Mesenchymal stem cell (in vitro differentiated cells and primary cell): ENCODE measurements at regions not wholly inside any gene's neighbourhood (a gene's known extent, or its start where the extent isn't known, plus 50 kb on each side); places are given as distances from the start of the nearest gene placed in this dataset.

Experiments used
- DNase-seq: peaks from one replicate; pipeline ENCODE4 v3.0.0-alpha.2; 2013
- H2AFZ ChIP-seq: one replicate; pipeline ENCODE4 v1.6.1; 2013; ENCODE audit warnings: low read depth, mild to moderate bottlenecking, control low read depth, inconsistent platforms, low read length, moderate library complexity
- H2AK5ac ChIP-seq: 2 replicates; pipeline ENCODE4 v1.6.1; 2013; ENCODE audit warnings: low read length, moderate library complexity, mild to moderate bottlenecking, inconsistent platforms; ENCODE audit not compliant: severe bottlenecking
- H2BK120ac ChIP-seq: one replicate; pipeline ENCODE4 v1.6.1; 2013; ENCODE audit warnings: low read depth, mild to moderate bottlenecking, inconsistent platforms, low read length, moderate library complexity
- H2BK12ac ChIP-seq, 2 experiments: one replicate each; pipeline ENCODE4 v1.6.1; 2013; ENCODE audit warnings: inconsistent platforms in 2 of 2, low read length in 2 of 2, mild to moderate bottlenecking in 2 of 2, moderate library complexity in 2 of 2, control low read depth in 1 of 2
- H2BK15ac ChIP-seq: one replicate; pipeline ENCODE4 v1.6.1; 2013; ENCODE audit warnings: mild to moderate bottlenecking, low read depth, inconsistent platforms; ENCODE audit not compliant: poor library complexity, severe bottlenecking
- H2BK5ac ChIP-seq: 2 replicates; pipeline ENCODE4 v1.6.1; 2013; ENCODE audit warnings: low read depth, mild to moderate bottlenecking, low read length, control low read depth, inconsistent platforms; ENCODE audit not compliant: poor library complexity, severe bottlenecking
- H3K14ac ChIP-seq, 2 experiments: one replicate each; pipeline ENCODE4 v1.6.1; 2013; ENCODE audit warnings: inconsistent platforms in 2 of 2, low read length in 2 of 2, control low read depth in 1 of 2, mild to moderate bottlenecking in 1 of 2, moderate library complexity in 1 of 2
- H3K18ac ChIP-seq, 2 experiments: one replicate each; pipeline ENCODE4 v1.6.1; 2013; ENCODE audit warnings: inconsistent platforms in 2 of 2, low read length in 2 of 2, control low read depth in 1 of 2, low read depth in 1 of 2, mild to moderate bottlenecking in 1 of 2
- H3K23ac ChIP-seq, 2 experiments: one replicate each; pipeline ENCODE4 v1.6.1; 2013; ENCODE audit warnings: inconsistent platforms in 2 of 2, low read length in 2 of 2, mild to moderate bottlenecking in 2 of 2, moderate library complexity in 2 of 2, control low read depth in 1 of 2
- H3K27ac ChIP-seq: 2 replicates; pipeline ENCODE4 v1.5.1; 2013; ENCODE audit warnings: mild to moderate bottlenecking, moderate library complexity, low read length, control low read depth, inconsistent platforms; ENCODE audit not compliant: poor library complexity, severe bottlenecking
- H3K27me3 ChIP-seq, 2 experiments: 2 replicates each; pipeline versions ENCODE4 v1.6.1 to v1.7.0; 2013; ENCODE audit warnings: low read length in 2 of 2, mild to moderate bottlenecking in 2 of 2, moderate library complexity in 2 of 2, control low read depth in 1 of 2, inconsistent platforms in 1 of 2; ENCODE audit not compliant: control insufficient read depth in 1 of 2, insufficient read depth in 1 of 2
- H3K36me3 ChIP-seq, 2 experiments: 2 replicates each; pipeline versions ENCODE4 v1.6.1 to v1.7.0; 2013; ENCODE audit warnings: low read length in 2 of 2, control low read depth in 1 of 2, inconsistent platforms in 1 of 2, low read depth in 1 of 2, mild to moderate bottlenecking in 1 of 2; ENCODE audit not compliant: insufficient read depth in 2 of 2, control insufficient read depth in 1 of 2
- H3K4ac ChIP-seq, 2 experiments: one replicate each; pipeline ENCODE4 v1.6.1; 2013; ENCODE audit warnings: inconsistent platforms in 2 of 2, low read length in 2 of 2, mild to moderate bottlenecking in 2 of 2, moderate library complexity in 2 of 2, control low read depth in 1 of 2, low read depth in 1 of 2
- H3K4me1 ChIP-seq: 2 replicates; pipeline ENCODE4 v1.6.1; 2013; ENCODE audit warnings: low read depth, low read length, control low read depth; ENCODE audit not compliant: control insufficient read depth, insufficient read depth
- H3K4me2 ChIP-seq: 2 replicates; pipeline ENCODE4 v1.6.1; 2013; ENCODE audit warnings: low read length, mild to moderate bottlenecking, inconsistent platforms; ENCODE audit not compliant: poor library complexity, severe bottlenecking
- H3K4me3 ChIP-seq, 2 experiments: 2 replicates each; pipeline versions ENCODE4 v1.5.1 to v1.7.0; 2013; ENCODE audit warnings: low read length in 2 of 2, mild to moderate bottlenecking in 2 of 2, control low read depth in 1 of 2, low read depth in 1 of 2; ENCODE audit not compliant: insufficient read depth in 1 of 2
- H3K79me1 ChIP-seq: replicated peaks from 2 replicates; pipeline ENCODE4 v1.6.1; 2013; ENCODE audit warnings: mild to moderate bottlenecking, control low read depth, low read length, inconsistent platforms; ENCODE audit not compliant: poor library complexity, severe bottlenecking
- H3K9ac ChIP-seq: 2 replicates; pipeline ENCODE4 v1.7.0; 2013; ENCODE audit warnings: mild to moderate bottlenecking, low read length, moderate library complexity
- H3K9me3 ChIP-seq: 2 replicates; pipeline ENCODE4 v1.7.0; 2013; ENCODE audit warnings: mild to moderate bottlenecking, low read length; ENCODE audit not compliant: control insufficient read depth
- H4K8ac ChIP-seq: one replicate; pipeline ENCODE4 v1.6.1; 2013; ENCODE audit warnings: inconsistent platforms, mild to moderate bottlenecking, low read length, moderate library complexity
- H4K91ac ChIP-seq: one replicate; pipeline ENCODE4 v1.6.1; 2013; ENCODE audit warnings: mild to moderate bottlenecking, low read length, inconsistent platforms
- WGBS: methylation state at CpG from one replicate; pipeline ENCODE4 v1.1.7; 2013; ENCODE audit warnings: mixed read lengths; 5-methylcytosine and 5-hydroxymethylcytosine counted together

- H3K4me1 ChIP-seq = no peaks in the 10 kb centered on the region
- no peak overlapping the region for H3K9ac ChIP-seq
- no peak overlapping the region for H3K18ac ChIP-seq
- no peak overlapping the region for H2BK15ac ChIP-seq
- no peak overlapping the region for H3K23ac ChIP-seq
- no peak overlapping the region for H4K8ac ChIP-seq
- H2AFZ ChIP-seq = no peak overlapping the region
- DNase-seq = no peak
- H2BK120ac ChIP-seq = no peak overlapping the region
- no peak overlapping the region for H3K27ac ChIP-seq
- WGBS = 91% methylated on average over 10 of the region's 10 CpGs
- no peak overlapping the region for H3K14ac ChIP-seq
- H3K79me1 ChIP-seq = no peaks in the 10 kb centered on the region
- no peak overlapping the region for H2BK5ac ChIP-seq
- no peak overlapping the region for H2AK5ac ChIP-seq
- H2BK12ac ChIP-seq = no peak overlapping the region
- H3K4ac ChIP-seq = no peak overlapping the region
- H3K4me3 ChIP-seq = no peak overlapping the region
- H3K27me3 ChIP-seq = no peaks in the 10 kb centered on the region
- no peak overlapping the region for H4K91ac ChIP-seq
- H3K4me2 ChIP-seq = no peak overlapping the region
- no peaks in the 10 kb centered on the region for H3K36me3 ChIP-seq
- H3K9me3 ChIP-seq = no peaks in the 10 kb centered on the region
Observed at GRCh38 chr3:188085584-188086560, 68.1 kb upstream of the LPP start.

GRCh38 chr3:188088948-188089685, 64.8 kb upstream of the LPP start:
- DNase-seq = no peak
- no peaks in the 10 kb centered on the region for H3K36me3 ChIP-seq
- WGBS = 86% methylated on average over 4 of the region's 4 CpGs

GRCh38 chr3:188090620-188091309, 63.2 kb upstream of the LPP start:
- no peak overlapping the region for H2BK12ac ChIP-seq
- DNase-seq = no peak
- no peak overlapping the region for H3K4ac ChIP-seq
- no peaks in the 10 kb centered on the region for H3K4me1 ChIP-seq
- H2BK120ac ChIP-seq = no peak overlapping the region
- no peak overlapping the region for H3K14ac ChIP-seq
- 92% methylated on average over 10 of the region's 10 CpGs for WGBS
- no peaks in the 10 kb centered on the region for H3K9me3 ChIP-seq
- H2BK5ac ChIP-seq = no peak overlapping the region
- no peak overlapping the region for H3K9ac ChIP-seq
- no peak overlapping the region for H4K8ac ChIP-seq
- no peak overlapping the region for H4K91ac ChIP-seq
- no peak overlapping the region for H3K27ac ChIP-seq
- no peak overlapping the region for H3K4me3 ChIP-seq
- no peak overlapping the region for H3K23ac ChIP-seq
- H3K79me1 ChIP-seq = no peaks in the 10 kb centered on the region
- H2BK15ac ChIP-seq = no peak overlapping the region
- no peaks in the 10 kb centered on the region for H3K36me3 ChIP-seq
- H2AK5ac ChIP-seq = no peak overlapping the region
- H3K18ac ChIP-seq = no peak overlapping the region
- no peaks in the 10 kb centered on the region for H3K27me3 ChIP-seq
- H2AFZ ChIP-seq = no peak overlapping the region
- H3K4me2 ChIP-seq = no peak overlapping the region

More at GRCh38 chr3:188088948-188089685, 64.8 kb upstream of the LPP start:
- H3K4me1 ChIP-seq = no peaks in the 10 kb centered on the region
- no peaks in the 10 kb centered on the region for H3K27me3 ChIP-seq
- H3K9ac ChIP-seq = no peak overlapping the region
- H2BK12ac ChIP-seq = no peak overlapping the region
- H3K18ac ChIP-seq = no peak overlapping the region
- no peak overlapping the region for H4K8ac ChIP-seq
- no peak overlapping the region for H3K4ac ChIP-seq
- H3K4me2 ChIP-seq = no peak overlapping the region
- H2BK5ac ChIP-seq = no peak overlapping the region
- no peak overlapping the region for H2BK15ac ChIP-seq
- H2AK5ac ChIP-seq = no peak overlapping the region
- no peak overlapping the region for H2AFZ ChIP-seq
- no peak overlapping the region for H3K4me3 ChIP-seq
- H3K79me1 ChIP-seq = no peaks in the 10 kb centered on the region
- H2BK120ac ChIP-seq = no peak overlapping the region
- H4K91ac ChIP-seq = no peak overlapping the region
- H3K27ac ChIP-seq = no peak overlapping the region
- H3K14ac ChIP-seq = no peak overlapping the region
- H3K23ac ChIP-seq = no peak overlapping the region
- H3K9me3 ChIP-seq = no peaks in the 10 kb centered on the region

- Histone ChIP-seq H2AFZ (no peak overlapping the region), H3K14ac (no peak overlapping the region), H3K27ac (no peak overlapping the region), H3K4me1 (no peaks in the 10 kb centered on the region), H3K4ac (no peak overlapping the region), H3K27me3 (no peaks in the 10 kb centered on the region), H4K91ac (no peak overlapping the region), H2AK5ac (no peak overlapping the region), H3K36me3 (no peaks in the 10 kb centered on the region), H3K4me2 (no peak overlapping the region), H3K4me3 (no peak overlapping the region), H3K23ac (no peak overlapping the region), H2BK5ac (no peak overlapping the region), H3K9me3 (no peaks in the 10 kb centered on the region), H3K18ac (no peak overlapping the region), H3K9ac (no peak overlapping the region), H3K79me1 (no peaks in the 10 kb centered on the region), H2BK120ac (no peak overlapping the region), H2BK15ac (no peak overlapping the region), H4K8ac (no peak overlapping the region), H2BK12ac (no peak overlapping the region)
- no peak for DNase-seq
- 98% methylated on average over 2 of the region's 2 CpGs for WGBS
Observed at GRCh38 chr3:188091746-188092145, 62.2 kb upstream of the LPP start.
